HG02610 (cell line): ENCODE measurements at regions not wholly inside any gene's neighbourhood (a gene's known extent, or its start where the extent isn't known, plus 50 kb on each side); places are given as distances from the start of the nearest gene placed in this dataset.

Source experiments
- ATAC-seq: cut with Tn5 transposase; IDR thresholded peaks from one replicate; pipeline ENCODE4 v1.9.1; 2021; ENCODE audit warnings: mild to moderate bottlenecking, moderate library complexity; ENCODE audit not compliant: unreplicated experiment

GRCh38 chr13:40232311-40233040 lies 434.0 kb downstream of the FOXO1 start:
- ATAC-seq = no peak

- ATAC-seq = no peak
Observed at GRCh38 chr13:40233731-40234195, 432.7 kb downstream of the FOXO1 start.

GRCh38 chr13:40235160-40235796 lies 431.2 kb downstream of the FOXO1 start:
- no peak for ATAC-seq

- ATAC-seq = no peak
Observed at GRCh38 chr13:40236566-40237168, 429.8 kb downstream of the FOXO1 start.

GRCh38 chr13:40238761-40239160 lies 427.7 kb downstream of the FOXO1 start:
- no peak for ATAC-seq

GRCh38 chr13:40240293-40240692 lies 426.1 kb downstream of the FOXO1 start:
- no peak for ATAC-seq

GRCh38 chr13:40241125-40241798 lies 425.2 kb downstream of the FOXO1 start:
- no peak for ATAC-seq

- ATAC-seq = no peak
Observed at GRCh38 chr13:40243047-40243446, 423.4 kb downstream of the FOXO1 start.

GRCh38 chr13:40243982-40244381 lies 422.5 kb downstream of the FOXO1 start:
- no peak for ATAC-seq

GRCh38 chr13:40245567-40245966 lies 420.9 kb downstream of the FOXO1 start:
- no peak for ATAC-seq

- ATAC-seq = no peak
Observed at GRCh38 chr13:40247845-40248244, 418.6 kb downstream of the FOXO1 start.

- no peak for ATAC-seq
Observed at GRCh38 chr13:40251343-40252032, 415.0 kb downstream of the FOXO1 start.

- ATAC-seq = no peak
Observed at GRCh38 chr13:40252241-40252640, 414.2 kb downstream of the FOXO1 start.

GRCh38 chr13:40252676-40253075 lies 413.8 kb downstream of the FOXO1 start:
- no peak for ATAC-seq

GRCh38 chr13:40254394-40254793 lies 412.0 kb downstream of the FOXO1 start:
- no peak for ATAC-seq

GRCh38 chr13:40255551-40255950 lies 410.9 kb downstream of the FOXO1 start:
- no peak for ATAC-seq

GRCh38 chr13:40259899-40260298 lies 406.5 kb downstream of the FOXO1 start:
- no peak for ATAC-seq

GRCh38 chr13:40261336-40261735 lies 405.1 kb downstream of the FOXO1 start:
- ATAC-seq = no peak

- no peak for ATAC-seq
Observed at GRCh38 chr13:40261947-40262346, 404.5 kb downstream of the FOXO1 start.

GRCh38 chr13:40269086-40269485 lies 397.4 kb downstream of the FOXO1 start:
- ATAC-seq = no peak

- no peak for ATAC-seq
Observed at GRCh38 chr13:40270726-40271125, 395.7 kb downstream of the FOXO1 start.
